ENCODE measurements at regions not wholly inside any gene's neighbourhood (a gene's known extent, or its start where the extent isn't known, plus 50 kb on each side); places are given as distances from the start of the nearest gene placed in this dataset.

DNA sequence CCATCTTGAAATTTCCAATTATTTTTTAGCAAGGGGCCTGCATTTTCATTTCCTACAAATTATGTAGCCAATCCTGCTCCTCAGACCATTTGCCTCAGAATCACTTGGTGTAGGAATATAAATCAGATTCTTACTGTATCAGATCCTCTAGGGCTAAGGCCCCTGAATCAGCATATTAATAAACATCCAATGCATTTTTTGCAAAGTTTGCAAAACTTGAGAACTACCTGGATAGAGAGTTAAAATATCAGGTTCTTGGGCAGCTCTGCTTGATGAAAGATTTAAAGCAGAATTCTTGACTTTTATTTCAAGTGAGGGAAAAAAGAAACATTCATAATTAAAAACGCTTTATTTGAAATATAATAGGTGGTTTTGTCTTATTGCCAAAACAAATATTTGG, 82.2 kb upstream of the MAN1A1 start (continued):
- TF ChIP-seq, protein P1, sequence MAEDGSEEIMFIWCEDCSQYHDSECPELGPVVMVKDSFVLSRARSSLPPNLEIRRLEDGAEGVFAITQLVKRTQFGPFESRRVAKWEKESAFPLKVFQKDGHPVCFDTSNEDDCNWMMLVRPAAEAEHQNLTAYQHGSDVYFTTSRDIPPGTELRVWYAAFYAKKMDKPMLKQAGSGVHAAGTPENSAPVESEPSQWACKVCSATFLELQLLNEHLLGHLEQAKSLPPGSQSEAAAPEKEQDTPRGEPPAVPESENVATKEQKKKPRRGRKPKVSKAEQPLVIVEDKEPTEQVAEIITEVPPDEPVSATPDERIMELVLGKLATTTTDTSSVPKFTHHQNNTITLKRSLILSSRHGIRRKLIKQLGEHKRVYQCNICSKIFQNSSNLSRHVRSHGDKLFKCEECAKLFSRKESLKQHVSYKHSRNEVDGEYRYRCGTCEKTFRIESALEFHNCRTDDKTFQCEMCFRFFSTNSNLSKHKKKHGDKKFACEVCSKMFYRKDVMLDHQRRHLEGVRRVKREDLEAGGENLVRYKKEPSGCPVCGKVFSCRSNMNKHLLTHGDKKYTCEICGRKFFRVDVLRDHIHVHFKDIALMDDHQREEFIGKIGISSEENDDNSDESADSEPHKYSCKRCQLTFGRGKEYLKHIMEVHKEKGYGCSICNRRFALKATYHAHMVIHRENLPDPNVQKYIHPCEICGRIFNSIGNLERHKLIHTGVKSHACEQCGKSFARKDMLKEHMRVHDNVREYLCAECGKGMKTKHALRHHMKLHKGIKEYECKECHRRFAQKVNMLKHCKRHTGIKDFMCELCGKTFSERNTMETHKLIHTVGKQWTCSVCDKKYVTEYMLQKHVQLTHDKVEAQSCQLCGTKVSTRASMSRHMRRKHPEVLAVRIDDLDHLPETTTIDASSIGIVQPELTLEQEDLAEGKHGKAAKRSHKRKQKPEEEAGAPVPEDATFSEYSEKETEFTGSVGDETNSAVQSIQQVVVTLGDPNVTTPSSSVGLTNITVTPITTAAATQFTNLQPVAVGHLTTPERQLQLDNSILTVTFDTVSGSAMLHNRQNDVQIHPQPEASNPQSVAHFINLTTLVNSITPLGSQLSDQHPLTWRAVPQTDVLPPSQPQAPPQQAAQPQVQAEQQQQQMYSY (CRISPR knock-in tag; IDR thresholded peaks at IDR 0.05): no peak
- TF ChIP-seq SMAD3 (CRISPR knock-in tag; IDR thresholded peaks at IDR 0.05; ENCODE audit: borderline replicate concordance) (no peak), FOXP1 (CRISPR knock-in tag; IDR thresholded peaks at IDR 0.05; ENCODE audit: borderline replicate concordance) (no peak), JAZF1 (CRISPR knock-in tag; IDR thresholded peaks at IDR 0.05) (no peak), ZNF121 (CRISPR knock-in tag; IDR thresholded peaks at IDR 0.05) (no peak), ELF4 (CRISPR knock-in tag; IDR thresholded peaks at IDR 0.05; ENCODE audit: low read depth) (no peak), ETV6 (CRISPR knock-in tag; IDR thresholded peaks at IDR 0.05) (no peak)
- TF ChIP-seq, protein P2, sequence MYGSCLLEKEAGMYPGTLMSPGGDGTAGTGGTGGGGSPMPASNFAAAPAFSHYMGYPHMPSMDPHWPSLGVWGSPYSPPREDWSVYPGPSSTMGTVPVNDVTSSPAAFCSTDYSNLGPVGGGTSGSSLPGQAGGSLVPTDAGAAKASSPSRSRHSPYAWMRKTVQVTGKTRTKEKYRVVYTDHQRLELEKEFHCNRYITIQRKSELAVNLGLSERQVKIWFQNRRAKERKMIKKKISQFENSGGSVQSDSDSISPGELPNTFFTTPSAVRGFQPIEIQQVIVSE (CRISPR knock-in tag; IDR thresholded peaks at IDR 0.05; ENCODE audit: borderline replicate concordance): no peak
- TF ChIP-seq, protein P3, sequence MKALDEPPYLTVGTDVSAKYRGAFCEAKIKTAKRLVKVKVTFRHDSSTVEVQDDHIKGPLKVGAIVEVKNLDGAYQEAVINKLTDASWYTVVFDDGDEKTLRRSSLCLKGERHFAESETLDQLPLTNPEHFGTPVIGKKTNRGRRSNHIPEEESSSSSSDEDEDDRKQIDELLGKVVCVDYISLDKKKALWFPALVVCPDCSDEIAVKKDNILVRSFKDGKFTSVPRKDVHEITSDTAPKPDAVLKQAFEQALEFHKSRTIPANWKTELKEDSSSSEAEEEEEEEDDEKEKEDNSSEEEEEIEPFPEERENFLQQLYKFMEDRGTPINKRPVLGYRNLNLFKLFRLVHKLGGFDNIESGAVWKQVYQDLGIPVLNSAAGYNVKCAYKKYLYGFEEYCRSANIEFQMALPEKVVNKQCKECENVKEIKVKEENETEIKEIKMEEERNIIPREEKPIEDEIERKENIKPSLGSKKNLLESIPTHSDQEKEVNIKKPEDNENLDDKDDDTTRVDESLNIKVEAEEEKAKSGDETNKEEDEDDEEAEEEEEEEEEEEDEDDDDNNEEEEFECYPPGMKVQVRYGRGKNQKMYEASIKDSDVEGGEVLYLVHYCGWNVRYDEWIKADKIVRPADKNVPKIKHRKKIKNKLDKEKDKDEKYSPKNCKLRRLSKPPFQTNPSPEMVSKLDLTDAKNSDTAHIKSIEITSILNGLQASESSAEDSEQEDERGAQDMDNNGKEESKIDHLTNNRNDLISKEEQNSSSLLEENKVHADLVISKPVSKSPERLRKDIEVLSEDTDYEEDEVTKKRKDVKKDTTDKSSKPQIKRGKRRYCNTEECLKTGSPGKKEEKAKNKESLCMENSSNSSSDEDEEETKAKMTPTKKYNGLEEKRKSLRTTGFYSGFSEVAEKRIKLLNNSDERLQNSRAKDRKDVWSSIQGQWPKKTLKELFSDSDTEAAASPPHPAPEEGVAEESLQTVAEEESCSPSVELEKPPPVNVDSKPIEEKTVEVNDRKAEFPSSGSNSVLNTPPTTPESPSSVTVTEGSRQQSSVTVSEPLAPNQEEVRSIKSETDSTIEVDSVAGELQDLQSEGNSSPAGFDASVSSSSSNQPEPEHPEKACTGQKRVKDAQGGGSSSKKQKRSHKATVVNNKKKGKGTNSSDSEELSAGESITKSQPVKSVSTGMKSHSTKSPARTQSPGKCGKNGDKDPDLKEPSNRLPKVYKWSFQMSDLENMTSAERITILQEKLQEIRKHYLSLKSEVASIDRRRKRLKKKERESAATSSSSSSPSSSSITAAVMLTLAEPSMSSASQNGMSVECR (CRISPR knock-in tag; IDR thresholded peaks at IDR 0.05; ENCODE audit: borderline replicate concordance): no peak

DNA sequence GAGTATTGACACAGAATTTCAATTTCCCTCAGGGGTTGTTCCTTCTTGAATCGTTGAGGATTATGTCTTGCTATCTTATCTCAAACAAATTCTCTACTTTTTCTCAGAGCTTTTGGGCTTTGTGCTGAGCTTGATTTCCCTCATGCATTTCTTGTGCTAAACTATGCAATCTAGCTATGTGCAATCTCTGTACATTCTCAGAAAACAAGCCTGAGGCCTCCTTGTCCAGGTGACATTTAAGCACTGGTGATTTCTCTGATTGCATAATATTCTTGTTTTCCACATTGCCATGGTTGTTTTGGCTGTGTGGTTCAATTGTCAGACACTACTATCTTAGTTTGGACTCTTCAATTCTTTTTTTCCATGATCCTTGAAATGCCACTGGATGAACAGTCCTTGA, 81.2 kb upstream of the MAN1A1 start:
- Mint-ChIP-seq H3K27ac (no peak overlapping the region), H3K4me1 (no peaks in the 10 kb centered on the region), H3K36me3 (no peaks in the 10 kb centered on the region), H3K9me3 (no peaks in the 10 kb centered on the region), H3K27me3 (ENCODE audit: low read depth) (no peaks in the 10 kb centered on the region), H3K4me3 (no peak overlapping the region)
- POLR2A ChIA-PET: no interaction called here
- DNase-seq (ENCODE audit: low spot score) (no peak), ATAC-seq (no peak)
- CTCF ChIA-PET: no interaction called here
- TF ChIP-seq NR1H2 (CRISPR knock-in tag; IDR thresholded peaks at IDR 0.05) (no peak), ZNF317 (CRISPR knock-in tag; IDR thresholded peaks at IDR 0.05; ENCODE audit: borderline replicate concordance, low read depth) (no peak), FOXK1 (CRISPR knock-in tag; IDR thresholded peaks at IDR 0.05) (no peak), NFE2L1 (CRISPR knock-in tag; IDR thresholded peaks at IDR 0.05) (no peak), GTF2I (CRISPR knock-in tag; conservative IDR thresholded peaks at IDR 0.05) (no peak), FOXJ3 (CRISPR knock-in tag; IDR thresholded peaks at IDR 0.05; ENCODE audit: borderline replicate concordance) (no peak), CREM (CRISPR knock-in tag; IDR thresholded peaks at IDR 0.05) (no peak), OVOL2 (CRISPR knock-in tag; IDR thresholded peaks at IDR 0.05; ENCODE audit: borderline replicate concordance) (no peak), GABPB1 (CRISPR knock-in tag; IDR thresholded peaks at IDR 0.05) (no peak), PRRX2 (CRISPR knock-in tag; IDR thresholded peaks at IDR 0.05) (no peak)
- TF ChIP-seq, protein P4, sequence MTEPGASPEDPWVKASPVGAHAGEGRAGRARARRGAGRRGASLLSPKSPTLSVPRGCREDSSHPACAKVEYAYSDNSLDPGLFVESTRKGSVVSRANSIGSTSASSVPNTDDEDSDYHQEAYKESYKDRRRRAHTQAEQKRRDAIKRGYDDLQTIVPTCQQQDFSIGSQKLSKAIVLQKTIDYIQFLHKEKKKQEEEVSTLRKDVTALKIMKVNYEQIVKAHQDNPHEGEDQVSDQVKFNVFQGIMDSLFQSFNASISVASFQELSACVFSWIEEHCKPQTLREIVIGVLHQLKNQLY (CRISPR knock-in tag; IDR thresholded peaks at IDR 0.05): no peak
- TF ChIP-seq, protein P5, sequence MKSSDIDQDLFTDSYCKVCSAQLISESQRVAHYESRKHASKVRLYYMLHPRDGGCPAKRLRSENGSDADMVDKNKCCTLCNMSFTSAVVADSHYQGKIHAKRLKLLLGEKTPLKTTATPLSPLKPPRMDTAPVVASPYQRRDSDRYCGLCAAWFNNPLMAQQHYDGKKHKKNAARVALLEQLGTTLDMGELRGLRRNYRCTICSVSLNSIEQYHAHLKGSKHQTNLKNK (CRISPR knock-in tag; IDR thresholded peaks at IDR 0.05): no peak
- TF ChIP-seq, protein P6, sequence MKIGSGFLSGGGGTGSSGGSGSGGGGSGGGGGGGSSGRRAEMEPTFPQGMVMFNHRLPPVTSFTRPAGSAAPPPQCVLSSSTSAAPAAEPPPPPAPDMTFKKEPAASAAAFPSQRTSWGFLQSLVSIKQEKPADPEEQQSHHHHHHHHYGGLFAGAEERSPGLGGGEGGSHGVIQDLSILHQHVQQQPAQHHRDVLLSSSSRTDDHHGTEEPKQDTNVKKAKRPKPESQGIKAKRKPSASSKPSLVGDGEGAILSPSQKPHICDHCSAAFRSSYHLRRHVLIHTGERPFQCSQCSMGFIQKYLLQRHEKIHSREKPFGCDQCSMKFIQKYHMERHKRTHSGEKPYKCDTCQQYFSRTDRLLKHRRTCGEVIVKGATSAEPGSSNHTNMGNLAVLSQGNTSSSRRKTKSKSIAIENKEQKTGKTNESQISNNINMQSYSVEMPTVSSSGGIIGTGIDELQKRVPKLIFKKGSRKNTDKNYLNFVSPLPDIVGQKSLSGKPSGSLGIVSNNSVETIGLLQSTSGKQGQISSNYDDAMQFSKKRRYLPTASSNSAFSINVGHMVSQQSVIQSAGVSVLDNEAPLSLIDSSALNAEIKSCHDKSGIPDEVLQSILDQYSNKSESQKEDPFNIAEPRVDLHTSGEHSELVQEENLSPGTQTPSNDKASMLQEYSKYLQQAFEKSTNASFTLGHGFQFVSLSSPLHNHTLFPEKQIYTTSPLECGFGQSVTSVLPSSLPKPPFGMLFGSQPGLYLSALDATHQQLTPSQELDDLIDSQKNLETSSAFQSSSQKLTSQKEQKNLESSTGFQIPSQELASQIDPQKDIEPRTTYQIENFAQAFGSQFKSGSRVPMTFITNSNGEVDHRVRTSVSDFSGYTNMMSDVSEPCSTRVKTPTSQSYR (CRISPR knock-in tag; IDR thresholded peaks at IDR 0.05): no peak
- TF ChIP-seq, protein P7, sequence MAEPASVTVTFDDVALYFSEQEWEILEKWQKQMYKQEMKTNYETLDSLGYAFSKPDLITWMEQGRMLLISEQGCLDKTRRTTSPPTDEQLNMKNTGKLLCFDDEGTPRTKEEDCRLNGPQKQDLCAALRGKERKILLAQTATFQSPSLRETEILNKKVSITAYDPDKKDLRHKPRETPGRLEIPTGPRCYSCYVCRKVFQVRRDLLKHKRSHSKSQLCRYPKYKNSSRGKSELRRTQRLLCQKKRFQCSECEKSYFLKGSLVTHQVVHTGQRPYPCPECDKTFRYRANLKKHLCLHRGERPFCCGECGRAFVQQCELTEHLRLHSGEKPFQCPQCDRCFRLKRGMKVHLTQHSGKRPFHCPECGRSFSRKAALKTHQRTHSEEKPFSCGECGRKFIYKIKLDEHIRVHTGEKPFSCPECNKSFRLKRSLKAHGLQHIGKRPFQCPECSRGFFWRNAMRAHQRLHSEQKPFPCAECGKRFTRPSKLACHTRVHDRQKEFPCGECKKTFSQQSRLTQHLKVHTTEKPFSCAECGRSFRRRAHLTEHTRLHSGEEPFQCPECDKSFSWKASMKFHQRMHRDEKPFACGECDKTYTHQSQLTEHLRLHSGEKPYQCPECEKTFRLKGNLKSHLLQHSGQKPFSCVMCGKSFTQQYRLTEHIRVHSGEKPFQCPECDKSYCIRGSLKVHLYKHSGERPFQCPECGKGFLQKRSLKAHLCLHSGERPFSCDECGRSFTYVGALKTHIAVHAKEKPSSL (CRISPR knock-in tag; conservative IDR thresholded peaks at IDR 0.05): no peak
